Liver (tissue), 8 donors: ENCODE measurements at regions not wholly inside any gene's neighbourhood (a gene's known extent, or its start where the extent isn't known, plus 50 kb on each side); places are given as distances from the start of the nearest gene placed in this dataset.

Experiments
- DNase-seq: peaks from one replicate; pipeline ENCODE4 v3.0.0-alpha.2; 2017; ENCODE audit warnings: low spot score
- H3K27ac ChIP-seq, 2 donors: one replicate each; pipeline ENCODE4 v1.7.0; 2013; ENCODE audit warnings: inconsistent platforms in 2 of 2, low read length in 2 of 2, control low read depth in 1 of 2, low read depth in 1 of 2, mild to moderate bottlenecking in 1 of 2
- H3K27me3 ChIP-seq, 4 donors: one replicate each; pipeline versions ENCODE4 v1.6.1 to v1.7.0; 2013; ENCODE audit warnings: low read length in 3 of 4, inconsistent platforms in 1 of 4, mild to moderate bottlenecking in 1 of 4, moderate library complexity in 1 of 4; ENCODE audit not compliant: control insufficient read depth in 4 of 4, insufficient read depth in 4 of 4
- H3K36me3 ChIP-seq, 4 donors: one replicate each; pipeline versions ENCODE4 v1.6.1 to v1.7.0; 2013; ENCODE audit warnings: low read length in 3 of 4, mild to moderate bottlenecking in 3 of 4, low read depth in 1 of 4, moderate library complexity in 1 of 4; ENCODE audit not compliant: control insufficient read depth in 4 of 4, insufficient read depth in 3 of 4
- H3K4me1 ChIP-seq, 4 donors: one replicate each; pipeline versions ENCODE4 v1.6.1 to v1.7.0; 2013; ENCODE audit warnings: low read length in 3 of 4, mild to moderate bottlenecking in 3 of 4, moderate library complexity in 1 of 4; ENCODE audit not compliant: control insufficient read depth in 4 of 4, insufficient read depth in 4 of 4
- H3K4me3 ChIP-seq, 3 donors: one replicate each; pipeline versions ENCODE4 v1.6.1 to v1.7.0; 2013; ENCODE audit warnings: low read length in 3 of 3, control low read depth in 1 of 3, low read depth in 1 of 3, mild to moderate bottlenecking in 1 of 3
- H3K9ac ChIP-seq, 2 donors: one replicate each; pipeline ENCODE4 v1.7.0; 2013; ENCODE audit warnings: low read length in 2 of 2, mild to moderate bottlenecking in 2 of 2, moderate library complexity in 2 of 2, control low read depth in 1 of 2, low read depth in 1 of 2
- H3K9me3 ChIP-seq, 4 donors: one replicate each; pipeline versions ENCODE4 v1.6.1 to v1.7.0; 2013; ENCODE audit warnings: low read length in 3 of 4; ENCODE audit not compliant: control insufficient read depth in 4 of 4
- ATF3 ChIP-seq: IDR thresholded peaks from 2 replicates; pipeline ENCODE4 v1.6.1; 2016; ENCODE audit warnings: antibody characterized with exemption
- CTCF ChIP-seq: fragments of 150-350 bp; IDR thresholded peaks from 2 replicates; pipeline ENCODE4 v1.5.1; 2017; ENCODE audit warnings: improper control_type of control experiment, low read depth, low read length; ENCODE audit not compliant: missing input control
- EGR1 ChIP-seq, 2 donors: IDR thresholded peaks; 2 replicates each; pipeline ENCODE4 v1.6.1; 2016 to 2018; ENCODE audit warnings: antibody characterized with exemption in 2 of 2, low read depth in 2 of 2
- FOXA1 ChIP-seq: IDR thresholded peaks from 2 replicates; pipeline ENCODE4 v1.6.1; 2016; ENCODE audit warnings: antibody characterized with exemption
- FOXA2 ChIP-seq: IDR thresholded peaks from 2 replicates; pipeline ENCODE4 v1.6.1; 2016; ENCODE audit warnings: antibody characterized with exemption
- GABPA ChIP-seq, 2 donors: IDR thresholded peaks in 1 of 2; conservative IDR thresholded peaks in 1 of 2; 2 replicates each; pipeline ENCODE4 v1.6.1; 2016; ENCODE audit warnings: antibody characterized with exemption in 2 of 2, mild to moderate bottlenecking in 1 of 2, moderate library complexity in 1 of 2
- HNF4A ChIP-seq, 2 donors: conservative IDR thresholded peaks; 2 replicates each; pipeline ENCODE4 v1.6.1; 2016; ENCODE audit warnings: antibody characterized with exemption in 2 of 2, mild to moderate bottlenecking in 2 of 2
- HNF4G ChIP-seq: IDR thresholded peaks from 2 replicates; pipeline ENCODE4 v1.6.1; 2016; ENCODE audit warnings: antibody characterized with exemption
- JUND ChIP-seq, 2 donors: IDR thresholded peaks; 2 replicates each; pipeline ENCODE4 v1.6.1; 2016; ENCODE audit warnings: antibody characterized with exemption in 2 of 2
- MAX ChIP-seq: IDR thresholded peaks from 2 replicates; pipeline ENCODE4 v1.6.1; 2016; ENCODE audit warnings: antibody characterized with exemption
- NR2F2 ChIP-seq: IDR thresholded peaks from 2 replicates; pipeline ENCODE4 v1.6.1; 2016; ENCODE audit warnings: antibody characterized with exemption
- RAD21 ChIP-seq, 2 donors: IDR thresholded peaks; 2 replicates each; pipeline ENCODE4 v1.6.1; 2016; ENCODE audit warnings: antibody characterized with exemption in 2 of 2, mild to moderate bottlenecking in 2 of 2
- REST ChIP-seq: IDR thresholded peaks from 2 replicates; pipeline ENCODE4 v1.6.1; 2016; ENCODE audit warnings: antibody characterized with exemption, mild to moderate bottlenecking
- RXRA ChIP-seq, 2 donors: IDR thresholded peaks; 2 replicates each; pipeline ENCODE4 v1.6.1; 2017 to 2018; ENCODE audit warnings: antibody characterized with exemption in 2 of 2, mild to moderate bottlenecking in 1 of 2
- SP1 ChIP-seq: IDR thresholded peaks from 2 replicates; pipeline ENCODE4 v1.6.1; 2018; ENCODE audit warnings: antibody characterized with exemption, mild to moderate bottlenecking
- TAF1 ChIP-seq: conservative IDR thresholded peaks from 2 replicates; pipeline ENCODE4 v1.6.1; 2016; ENCODE audit warnings: antibody characterized with exemption, mild to moderate bottlenecking
- YY1 ChIP-seq: IDR thresholded peaks from 2 replicates; pipeline ENCODE4 v1.6.1; 2016; ENCODE audit warnings: antibody characterized with exemption, mild to moderate bottlenecking
- ZBTB33 ChIP-seq: IDR thresholded peaks from 2 replicates; pipeline ENCODE4 v1.6.1; 2016; ENCODE audit warnings: antibody characterized with exemption
- WGBS: extraction: QIAGEN DNeasy Blood & Tissue Kit; methylation state at CpG from one replicate; pipeline ENCODE4 v1.1.7; 2013; 5-methylcytosine and 5-hydroxymethylcytosine counted together
- donor health status: healthy.
- donor health status: healthy.
- donor health status: healthy.
- donor health status: healthy.
- donor health status: healthy.

- TF ChIP-seq ATF3 = no peak
- no peak for TF ChIP-seq FOXA2
- no peak for TF ChIP-seq FOXA1
- no peak for TF ChIP-seq REST
- TF ChIP-seq YY1 = no peak
- no peak for TF ChIP-seq ZBTB33
- no peak for TF ChIP-seq JUND (IDR thresholded peaks at IDR 0.05)
- no peak for TF ChIP-seq GABPA (IDR thresholded peaks at IDR 0.05 in 1 of 2, conservative IDR thresholded peaks at IDR 0.05 in 1 of 2)
- no peak for TF ChIP-seq EGR1 (IDR thresholded peaks at IDR 0.05; ENCODE audit: low read depth in 2 of 2)
- TF ChIP-seq CTCF = no peak
- no peak for TF ChIP-seq RXRA (IDR thresholded peaks at IDR 0.05)
- TF ChIP-seq HNF4A (conservative IDR thresholded peaks at IDR 0.05) = no peak
- no peak for TF ChIP-seq NR2F2
- no peak for TF ChIP-seq RAD21 (IDR thresholded peaks at IDR 0.05)
- no peak for TF ChIP-seq HNF4G
- no peak for TF ChIP-seq SP1
- TF ChIP-seq MAX = no peak
- TF ChIP-seq TAF1 = no peak
- Histone ChIP-seq H3K9me3 (no peaks in the 10 kb centered on the region), H3K36me3 (no peaks in the 10 kb centered on the region), H3K4me3 (no peak overlapping the region), H3K27me3 (no peaks in the 10 kb centered on the region), H3K9ac (no peak overlapping the region), H3K4me1 (no peaks in the 10 kb centered on the region), H3K27ac (no peak overlapping the region)
- WGBS = 93% methylated on average over 17 of the region's 17 CpGs
- DNase-seq = no peak
Measured at GRCh38 chrX:7546551-7547080, 296.4 kb upstream of the VCX start.
